Epithelial cell of esophagus (primary cell): ENCODE measurements at regions not wholly inside any gene's neighbourhood (a gene's known extent, or its start where the extent isn't known, plus 50 kb on each side); places are given as distances from the start of the nearest gene placed in this dataset.

Experiments
- DNase-seq: peaks from one replicate; pipeline ENCODE4 v3.0.0; 2010; ENCODE audit warnings: low read depth
- H3K4me3 ChIP-seq: 2 replicates; pipeline ENCODE4 v1.5.1; 2011; ENCODE audit warnings: mild to moderate bottlenecking, low read length, control low read depth
- TF ChIP-seq, protein P1 (sequence below): IDR thresholded peaks from 2 replicates; pipeline ENCODE4 v1.5.1; 2011; ENCODE audit warnings: low read depth, mild to moderate bottlenecking, low read length, control low read depth, inconsistent platforms; ENCODE audit not compliant: insufficient read depth; ENCODE audit errors: missing control alignments

- TF ChIP-seq, protein P1, sequence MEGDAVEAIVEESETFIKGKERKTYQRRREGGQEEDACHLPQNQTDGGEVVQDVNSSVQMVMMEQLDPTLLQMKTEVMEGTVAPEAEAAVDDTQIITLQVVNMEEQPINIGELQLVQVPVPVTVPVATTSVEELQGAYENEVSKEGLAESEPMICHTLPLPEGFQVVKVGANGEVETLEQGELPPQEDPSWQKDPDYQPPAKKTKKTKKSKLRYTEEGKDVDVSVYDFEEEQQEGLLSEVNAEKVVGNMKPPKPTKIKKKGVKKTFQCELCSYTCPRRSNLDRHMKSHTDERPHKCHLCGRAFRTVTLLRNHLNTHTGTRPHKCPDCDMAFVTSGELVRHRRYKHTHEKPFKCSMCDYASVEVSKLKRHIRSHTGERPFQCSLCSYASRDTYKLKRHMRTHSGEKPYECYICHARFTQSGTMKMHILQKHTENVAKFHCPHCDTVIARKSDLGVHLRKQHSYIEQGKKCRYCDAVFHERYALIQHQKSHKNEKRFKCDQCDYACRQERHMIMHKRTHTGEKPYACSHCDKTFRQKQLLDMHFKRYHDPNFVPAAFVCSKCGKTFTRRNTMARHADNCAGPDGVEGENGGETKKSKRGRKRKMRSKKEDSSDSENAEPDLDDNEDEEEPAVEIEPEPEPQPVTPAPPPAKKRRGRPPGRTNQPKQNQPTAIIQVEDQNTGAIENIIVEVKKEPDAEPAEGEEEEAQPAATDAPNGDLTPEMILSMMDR, result no peak
- H3K4me3 ChIP-seq, result no peak overlapping the region
- peak; percentile 35 for DNase-seq
These were observed 66.0 kb upstream of the FTH1 start for GRCh38 chr11:62033191-62034035.

GRCh38 chr11:62030071-62030684 lies 62.7 kb upstream of the FTH1 start:
- TF ChIP-seq, protein P1, result no peak
- no peak for DNase-seq
- no peak overlapping the region for H3K4me3 ChIP-seq

GRCh38 chr11:62026739-62027370 lies 59.4 kb upstream of the FTH1 start:
- DNase-seq, result no peak
- TF ChIP-seq, protein P1, result no peak
- H3K4me3 ChIP-seq, result no peak overlapping the region

GRCh38 chr11:62025487-62026105 lies 58.2 kb upstream of the FTH1 start:
- TF ChIP-seq, protein P1, result peak; percentile 2
- H3K4me3 ChIP-seq, result no peak overlapping the region
- peak; percentile 99 for DNase-seq

GRCh38 chr11:62024936-62025486 lies 57.6 kb upstream of the FTH1 start:
- no peak for DNase-seq
- H3K4me3 ChIP-seq, result no peak overlapping the region
- TF ChIP-seq, protein P1, result no peak

DNA sequence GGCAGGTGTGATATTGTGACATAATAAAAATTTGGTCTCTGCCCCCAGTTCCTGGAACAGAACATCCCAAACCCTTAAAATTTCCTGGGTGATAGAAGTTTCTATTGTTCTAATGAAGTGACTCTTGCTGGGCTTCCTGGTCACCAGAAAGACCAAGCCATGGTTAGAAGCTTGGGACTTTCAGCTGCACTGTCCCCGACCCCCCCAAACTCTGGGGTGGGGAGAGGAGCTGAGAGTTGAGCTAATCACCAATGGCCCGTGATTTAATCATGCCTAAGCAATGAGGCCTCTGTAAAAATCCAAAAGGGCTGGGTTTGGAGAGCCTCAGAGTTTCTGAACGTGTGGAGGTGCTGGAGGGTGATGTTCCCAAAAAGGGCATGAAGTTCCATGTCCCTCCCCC lies 54.8 kb upstream of the FTH1 start:
- TF ChIP-seq, protein P1, result no peak
- H3K4me3 ChIP-seq, result no peak overlapping the region
- DNase-seq, result no peak
